GM18511 (cell line): ENCODE measurements at regions not wholly inside any gene's neighbourhood (a gene's known extent, or its start where the extent isn't known, plus 50 kb on each side); places are given as distances from the start of the nearest gene placed in this dataset.
"Not testable (repeated sequence)": the region's sequence is repeated elsewhere in the genome, so short reads cannot be mapped to it uniquely, and the experiment has no call there.

Source experiments
- ATAC-seq: cut with Tn5 transposase; IDR thresholded peaks from one replicate; pipeline ENCODE4 v1.9.1; 2021; ENCODE audit warnings: mild to moderate bottlenecking, moderate library complexity; ENCODE audit not compliant: unreplicated experiment

GRCh38 chr2:122571471-122571870 is 816.0 kb downstream of the TSN start:
- ATAC-seq: not testable (repeated sequence)

- no peak for ATAC-seq
Measured at GRCh38 chr2:122575076-122575475, 819.6 kb downstream of the TSN start.

GRCh38 chr2:122583159-122583917 is 827.9 kb downstream of the TSN start:
- ATAC-seq: no peak

GRCh38 chr2:122590524-122590923 is 835.1 kb downstream of the TSN start:
- no peak for ATAC-seq

GRCh38 chr2:122595065-122595464 is 839.6 kb downstream of the TSN start:
- ATAC-seq: no peak

- no peak for ATAC-seq
Measured at GRCh38 chr2:122596598-122596997, 841.1 kb downstream of the TSN start.

- no peak for ATAC-seq
Measured at GRCh38 chr2:122598784-122599183, 843.3 kb downstream of the TSN start.

- ATAC-seq: peak; percentile 72
Measured at GRCh38 chr2:122610948-122611609, 855.6 kb downstream of the TSN start.

GRCh38 chr2:122622934-122623333 is 867.5 kb downstream of the TSN start:
- ATAC-seq: no peak

GRCh38 chr2:122627388-122627787 is 871.9 kb downstream of the TSN start:
- no peak for ATAC-seq

GRCh38 chr2:122634256-122634655 is 878.8 kb downstream of the TSN start:
- no peak for ATAC-seq

GRCh38 chr2:122634920-122635319 is 879.5 kb downstream of the TSN start:
- no peak for ATAC-seq

- no peak for ATAC-seq
Measured at GRCh38 chr2:122635686-122636085, 880.2 kb downstream of the TSN start.

GRCh38 chr2:122636097-122636496 is 880.6 kb downstream of the TSN start:
- no peak for ATAC-seq

- ATAC-seq: no peak
Measured at GRCh38 chr2:122639176-122639575, 883.7 kb downstream of the TSN start.

GRCh38 chr2:122639711-122640110 is 884.3 kb downstream of the TSN start:
- no peak for ATAC-seq

GRCh38 chr2:122643725-122644329 is 888.4 kb downstream of the TSN start:
- no peak for ATAC-seq

- no peak for ATAC-seq
Measured at GRCh38 chr2:122651236-122651635, 895.8 kb downstream of the TSN start.

- no peak for ATAC-seq
Measured at GRCh38 chr2:122651780-122652179, 896.3 kb downstream of the TSN start.

GRCh38 chr2:122652670-122653069 is 897.2 kb downstream of the TSN start:
- ATAC-seq: no peak

GRCh38 chr2:122656403-122656802 is 901.0 kb downstream of the TSN start:
- ATAC-seq: no peak
